K562 (cell line): ENCODE measurements at regions not wholly inside any gene's neighbourhood (a gene's known extent, or its start where the extent isn't known, plus 50 kb on each side); places are given as distances from the start of the nearest gene placed in this dataset.
"Not testable (repeated sequence)": the region's sequence is repeated elsewhere in the genome, so short reads cannot be mapped to it uniquely, and the experiment has no call there.

Experiments
- ATAC-seq: fragments of 200-7000 bp; cut with Tn5 transposase; 3 replicates; pipeline ENCODE4 v1.9.1; 2020; ENCODE audit warnings: moderate library complexity
- BruUV-seq: library from RNA; stranded (reverse); fragments of 400-500 nt; replicated peaks from 2 replicates; lab custom pipeline; 2021; lab: Mats Ljungman, UMichigan
- CTCF ChIA-PET: fragments of 300-600 bp; formaldehyde crosslinking; extraction: SDS; loops from one replicate; lab custom pipeline; 2021; ENCODE audit warnings: low intra/inter-chr PET ratio; lab: Yijun Ruan, JAX
- POLR2A ChIA-PET: fragments of 300-600, 350-650 bp; sonication (Branson Sonifier 250); formaldehyde crosslinking; extraction: SDS; loops from one replicate; lab custom pipeline; 2021; ENCODE audit warnings: antibody characterized with exemption, inconsistent platforms; lab: Yijun Ruan, JAX
- DNase-seq, 4 experiments: peaks; one replicate each; pipeline versions ENCODE4 v3.0.0 to v3.0.0-alpha.2; 2011 to 2018; ENCODE audit warnings: low spot score in 3 of 4, mixed read lengths in 3 of 4; ENCODE audit errors: extremely low read depth in 1 of 4
- FAIRE-seq: peaks from 2 replicates; lab custom pipeline; 2011; peaks lifted over from hg19 to GRCh38; lab: Jason Lieb, UNC
- H2AFZ ChIP-seq: 2 replicates; pipeline ENCODE4 v1.6.0; 2011; ENCODE audit warnings: low read depth, low read length, control low read depth, inconsistent platforms
- H3K27ac ChIP-seq: fragments of 200-600 bp; 3 replicates; pipeline ENCODE4 v1.8.0; 2011; ENCODE audit warnings: low read depth, mild to moderate bottlenecking, control low read depth, inconsistent platforms, low read length, moderate library complexity, mixed read lengths; ENCODE audit errors: extremely low read depth
- H3K27me3 ChIP-seq, 2 experiments: fragments of 300-600 bp in 1 of 2; 2 replicates in 1 of 2; 3 replicates in 1 of 2; pipeline versions ENCODE4 v1.6.0 to v1.8.0; 2011; ENCODE audit warnings: inconsistent platforms in 2 of 2, low read length in 2 of 2, mild to moderate bottlenecking in 1 of 2, mixed read lengths in 1 of 2, moderate library complexity in 1 of 2; ENCODE audit not compliant: control insufficient read depth in 2 of 2, insufficient read depth in 2 of 2
- H3K36me3 ChIP-seq: fragments of 300-600 bp; 3 replicates; pipeline ENCODE4 v1.8.0; 2011; ENCODE audit warnings: mild to moderate bottlenecking, low read length, inconsistent platforms; ENCODE audit not compliant: control insufficient read depth, insufficient read depth
- H3K4me1 ChIP-seq, 2 experiments: fragments of 200-600 bp in 1 of 2; replicated peaks in 1 of 2; 2 replicates in 1 of 2; 3 replicates in 1 of 2; pipeline versions ENCODE4 v1.5.1 to v1.8.0; 2011; ENCODE audit warnings: inconsistent platforms in 2 of 2, low read length in 2 of 2, mild to moderate bottlenecking in 1 of 2, mixed read lengths in 1 of 2, moderate library complexity in 1 of 2; ENCODE audit not compliant: control insufficient read depth in 2 of 2, insufficient read depth in 2 of 2
- H3K4me2 ChIP-seq: 2 replicates; pipeline ENCODE4 v1.6.1; 2011; ENCODE audit warnings: low read length, control low read depth, inconsistent platforms, mixed read lengths; ENCODE audit not compliant: insufficient read depth
- H3K4me3 ChIP-seq: fragments of 200-600 bp; sonication (generic), shearing (Covaris generic); 2 replicates; pipeline ENCODE4 v1.5.1; 2016; ENCODE audit warnings: control low read depth, inconsistent platforms
- H3K79me2 ChIP-seq: fragments of 200-600 bp; 3 replicates; pipeline ENCODE4 v1.8.0; 2011; ENCODE audit warnings: low read length, inconsistent platforms; ENCODE audit not compliant: control insufficient read depth, insufficient read depth
- H3K9ac ChIP-seq, 2 experiments: 2 replicates each; pipeline versions ENCODE4 v1.6.0 to v1.6.1; 2011; ENCODE audit warnings: low read depth in 2 of 2, low read length in 2 of 2, control low read depth in 1 of 2, inconsistent platforms in 1 of 2, mild to moderate bottlenecking in 1 of 2, mixed read lengths in 1 of 2; ENCODE audit not compliant: insufficient read depth in 1 of 2
- H3K9me1 ChIP-seq: one replicate; pipeline ENCODE4 v1.6.0; 2011; ENCODE audit warnings: inconsistent platforms, mild to moderate bottlenecking, low read length, moderate library complexity; ENCODE audit not compliant: control insufficient read depth, insufficient read depth
- H3K9me3 ChIP-seq: replicated peaks from 2 replicates; pipeline ENCODE4 v1.5.1; 2011; ENCODE audit warnings: low read depth, low read length, inconsistent platforms; ENCODE audit not compliant: control insufficient read depth, insufficient read depth
- H4K20me1 ChIP-seq: replicated peaks from 2 replicates; pipeline ENCODE4 v1.6.1; 2011; ENCODE audit warnings: low read length, inconsistent platforms, mixed read lengths; ENCODE audit not compliant: control insufficient read depth, insufficient read depth
- EP400 ChIP-seq: fragments of 450-650 bp; IDR thresholded peaks from 2 replicates; pipeline ENCODE4 v1.6.1; 2017; ENCODE audit warnings: antibody characterized with exemption, mild to moderate bottlenecking, moderate library complexity
- HOXB6 ChIP-seq: fragments of 250-450 bp; sonication (Bioruptor Pico); IDR thresholded peaks from 2 replicates; pipeline ENCODE4 v1.5.1; 2022; ENCODE audit warnings: mild to moderate bottlenecking, borderline replicate concordance
- MITF ChIP-seq: IDR thresholded peaks from 2 replicates; pipeline ENCODE4 v1.6.1; 2014; ENCODE audit warnings: antibody characterized with exemption
- SMAD4 ChIP-seq: fragments of 250-450 bp; sonication (Bioruptor Pico); conservative IDR thresholded peaks from 2 replicates; pipeline ENCODE4 v1.8.0; 2021; ENCODE audit warnings: inconsistent platforms, mild to moderate bottlenecking, moderate library complexity
- ZNF76 ChIP-seq: fragments of 250-450 bp; sonication (Bioruptor Pico); IDR thresholded peaks from 2 replicates; pipeline ENCODE4 v1.4.0; 2020; ENCODE audit warnings: mild to moderate bottlenecking, moderate library complexity, borderline replicate concordance
- WGBS: fragments of 100-300 bp; shearing (Covaris generic); methylation state at CpG from one replicate; pipeline ENCODE4 v1.1.6; 2016; ENCODE audit warnings: low coverage, mixed read lengths; ENCODE audit not compliant: insufficient coverage; ENCODE audit errors: missing lambda C conversion rate; 5-methylcytosine and 5-hydroxymethylcytosine counted together
- in situ Hi-C: fragments of 300-500 bp; cut with MboI; formaldehyde crosslinking; loops from 4 replicates; pipeline ENCODE4 v1.15.0; 2018; ENCODE audit warnings: inconsistent platforms, mixed read lengths
- intact Hi-C: fragments of 100-400 bp; cut with micrococcal nuclease; formaldehyde crosslinking; loops from 2 replicates; pipeline ENCODE4 v1.14.2; 2022

DNA sequence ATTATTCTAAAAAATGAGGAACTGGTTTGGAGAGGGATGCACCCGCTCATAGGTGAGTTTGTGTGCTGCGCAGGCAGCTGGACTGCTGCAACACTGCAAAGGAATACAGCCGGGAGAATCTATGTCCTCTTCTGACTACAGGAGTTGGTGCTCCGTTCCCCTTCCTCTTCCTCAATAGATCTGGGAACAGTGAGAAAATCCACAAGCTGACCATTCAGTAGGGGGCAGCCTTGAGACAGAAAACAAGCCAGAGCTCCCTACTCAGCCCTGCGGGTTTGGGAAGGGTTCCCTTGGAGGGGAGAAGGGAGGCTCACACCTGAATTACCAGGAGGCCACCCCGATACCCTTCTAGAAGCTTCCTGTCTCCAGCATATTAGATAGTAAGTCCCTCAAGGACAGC, 87.3 kb upstream of the FOXI2 start:
- no peaks in the 10 kb centered on the region for H3K27me3 ChIP-seq
- no peaks in the 10 kb centered on the region for H3K4me1 ChIP-seq
- no peaks in the 10 kb centered on the region for H3K9me3 ChIP-seq
- ATAC-seq (no peak), FAIRE-seq (no peak), DNase-seq (peak in 1 of 4 experiments; percentile 0)
- H3K36me3 ChIP-seq: no peaks in the 10 kb centered on the region
- BruUV-seq: no TSS peak
- WGBS: 0% methylated on average over 5 of the region's 6 CpGs
- H3K27ac ChIP-seq: no peak overlapping the region
- no peaks in the 10 kb centered on the region for H4K20me1 ChIP-seq
- POLR2A ChIA-PET: no interaction called here
- CTCF ChIA-PET: no interaction called here
- no peak overlapping the region for H3K4me3 ChIP-seq
- H2AFZ ChIP-seq: no peak overlapping the region
- no peaks in the 10 kb centered on the region for H3K9me1 ChIP-seq
- no peak overlapping the region for H3K9ac ChIP-seq
- no peak overlapping the region for H3K4me2 ChIP-seq
- intact Hi-C loops (no loop called here), in situ Hi-C loops (no loop called here)
- no peak for TF ChIP-seq MITF
- no peaks in the 10 kb centered on the region for H3K79me2 ChIP-seq

DNA sequence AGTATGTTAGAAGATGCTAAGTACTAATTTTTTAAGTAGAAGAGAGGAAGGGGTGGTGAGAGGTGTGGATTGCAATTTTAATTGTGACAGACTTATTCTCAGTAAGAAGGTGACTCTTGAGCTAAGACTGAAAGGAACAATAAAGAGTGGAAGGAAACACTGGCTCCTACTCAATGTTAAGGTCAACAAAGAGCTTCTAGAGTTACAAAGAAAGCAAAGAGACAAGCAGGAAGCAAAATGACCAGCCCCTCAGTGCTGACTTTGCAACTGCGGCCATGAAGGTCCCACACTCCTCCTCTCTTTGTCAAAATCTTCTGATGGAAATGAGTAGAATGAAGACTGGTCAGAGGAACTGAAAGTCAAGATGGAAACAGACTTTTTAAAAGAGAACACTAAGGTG, 79.9 kb upstream of the FOXI2 start:
- Histone ChIP-seq H3K4me2 (no peak overlapping the region), H3K9me3 (no peaks in the 10 kb centered on the region), H3K9ac (no peak overlapping the region), H3K79me2 (no peaks in the 10 kb centered on the region), H3K4me3 (no peak overlapping the region), H3K9me1 (no peaks in the 10 kb centered on the region), H3K27me3 (no peaks in the 10 kb centered on the region), H2AFZ (no peak overlapping the region), H3K4me1 (no peaks in the 10 kb centered on the region), H3K36me3 (no peaks in the 10 kb centered on the region), H4K20me1 (no peaks in the 10 kb centered on the region), H3K27ac (no peak overlapping the region)
- ATAC-seq (no peak), FAIRE-seq (no peak), DNase-seq (no peak)
- no TSS peak for BruUV-seq
- WGBS: 0% methylated on average over 1 of the region's 1 CpG
- intact Hi-C loops: no loop called here
- ChIA-PET CTCF (no interaction called here), POLR2A (no interaction called here)
- in situ Hi-C loops: no loop called here
- no peak for TF ChIP-seq SMAD4 (CRISPR knock-in tag)
- TF ChIP-seq ZNF76 (CRISPR knock-in tag): no peak
- no peak for TF ChIP-seq EP400
- no peak for TF ChIP-seq HOXB6

DNA sequence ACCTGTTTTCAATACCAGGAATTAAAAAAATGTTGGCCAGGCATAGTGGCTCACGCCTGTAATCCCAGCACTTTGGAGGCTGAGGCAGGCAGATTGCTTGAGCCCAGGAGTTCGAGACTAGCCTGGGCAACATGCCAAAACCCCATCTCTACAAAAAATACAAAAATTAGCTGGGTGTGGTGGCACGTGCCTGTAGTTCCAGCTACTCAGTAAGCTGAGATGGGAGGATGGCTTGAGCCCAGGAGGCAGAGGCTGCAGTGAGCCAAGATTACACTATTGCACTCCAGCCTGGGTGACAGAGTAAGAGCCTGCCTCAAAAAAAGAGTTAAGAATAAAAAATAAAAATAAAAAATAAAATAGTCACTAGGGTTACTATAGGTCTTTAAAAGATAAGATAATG, 60.6 kb upstream of the FOXI2 start:
- H3K4me2 ChIP-seq, H3K36me3 ChIP-seq, POLR2A ChIA-PET, H2AFZ ChIP-seq, H3K9me1 ChIP-seq, FAIRE-seq, DNase-seq, ATAC-seq, in situ Hi-C loops, H4K20me1 ChIP-seq, BruUV-seq, H3K4me3 ChIP-seq, CTCF ChIA-PET, intact Hi-C loops, H3K27me3 ChIP-seq, H3K27ac ChIP-seq, H3K79me2 ChIP-seq, H3K4me1 ChIP-seq, H3K9ac ChIP-seq, H3K9me3 ChIP-seq: not testable (repeated sequence)
- WGBS: 3% methylated on average over 3 of the region's 3 CpGs
